COR-L47 (cell line): ENCODE measurements at regions not wholly inside any gene's neighbourhood (a gene's known extent, or its start where the extent isn't known, plus 50 kb on each side); places are given as distances from the start of the nearest gene placed in this dataset.

Experiments
- DNase-seq: peaks from one replicate; lab custom pipeline; 2025; lab: John Stamatoyannopoulos, UW

- no peak for DNase-seq
Measured at GRCh38 chr2:38450509-38450908, 73.4 kb upstream of the ATL2 start.

GRCh38 chr2:38448692-38449410 is 71.8 kb upstream of the ATL2 start:
- DNase-seq: no peak

- DNase-seq: no peak
Measured at GRCh38 chr2:38446906-38447561, 70.0 kb upstream of the ATL2 start.

DNA sequence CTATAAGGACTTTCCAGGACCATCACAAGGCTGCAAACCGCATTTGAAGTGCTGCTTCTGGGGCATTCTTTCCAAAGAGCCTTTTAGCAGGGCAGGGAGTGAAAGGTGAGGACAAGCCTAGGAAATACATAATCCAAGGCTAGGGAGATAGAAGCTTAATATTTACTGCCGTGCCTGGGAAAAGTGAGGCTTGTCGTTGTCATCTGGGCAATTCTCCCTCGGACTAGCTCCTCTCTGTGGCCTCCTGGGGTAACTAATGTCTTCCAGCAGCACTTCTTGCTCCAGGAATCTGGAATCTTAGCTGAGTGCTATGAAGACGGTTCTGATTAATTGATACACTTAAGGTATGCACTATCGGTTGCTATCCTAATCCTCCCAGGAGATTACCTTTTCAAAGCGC is 69.3 kb upstream of the ATL2 start:
- no peak for DNase-seq

DNA sequence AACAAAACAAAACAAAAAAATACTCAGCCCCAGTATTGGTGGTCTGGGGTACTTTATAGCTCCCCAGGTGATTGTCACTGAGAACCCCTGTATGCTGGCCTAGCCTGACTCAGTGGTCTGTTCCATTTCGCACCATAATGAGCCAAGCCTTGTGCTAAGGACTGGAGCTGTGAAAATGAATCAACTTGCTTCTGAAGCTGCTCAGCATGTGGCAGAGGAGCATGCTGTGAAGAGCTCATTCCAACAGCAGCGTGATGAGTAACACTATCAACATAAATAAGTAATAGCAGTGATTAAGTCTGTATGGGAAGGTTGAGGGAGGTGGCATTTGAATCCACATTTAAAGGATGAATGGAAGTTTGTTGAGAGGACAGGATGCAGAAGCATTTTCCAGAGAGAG is 67.2 kb upstream of the ATL2 start:
- peak; percentile 68 for DNase-seq

DNA sequence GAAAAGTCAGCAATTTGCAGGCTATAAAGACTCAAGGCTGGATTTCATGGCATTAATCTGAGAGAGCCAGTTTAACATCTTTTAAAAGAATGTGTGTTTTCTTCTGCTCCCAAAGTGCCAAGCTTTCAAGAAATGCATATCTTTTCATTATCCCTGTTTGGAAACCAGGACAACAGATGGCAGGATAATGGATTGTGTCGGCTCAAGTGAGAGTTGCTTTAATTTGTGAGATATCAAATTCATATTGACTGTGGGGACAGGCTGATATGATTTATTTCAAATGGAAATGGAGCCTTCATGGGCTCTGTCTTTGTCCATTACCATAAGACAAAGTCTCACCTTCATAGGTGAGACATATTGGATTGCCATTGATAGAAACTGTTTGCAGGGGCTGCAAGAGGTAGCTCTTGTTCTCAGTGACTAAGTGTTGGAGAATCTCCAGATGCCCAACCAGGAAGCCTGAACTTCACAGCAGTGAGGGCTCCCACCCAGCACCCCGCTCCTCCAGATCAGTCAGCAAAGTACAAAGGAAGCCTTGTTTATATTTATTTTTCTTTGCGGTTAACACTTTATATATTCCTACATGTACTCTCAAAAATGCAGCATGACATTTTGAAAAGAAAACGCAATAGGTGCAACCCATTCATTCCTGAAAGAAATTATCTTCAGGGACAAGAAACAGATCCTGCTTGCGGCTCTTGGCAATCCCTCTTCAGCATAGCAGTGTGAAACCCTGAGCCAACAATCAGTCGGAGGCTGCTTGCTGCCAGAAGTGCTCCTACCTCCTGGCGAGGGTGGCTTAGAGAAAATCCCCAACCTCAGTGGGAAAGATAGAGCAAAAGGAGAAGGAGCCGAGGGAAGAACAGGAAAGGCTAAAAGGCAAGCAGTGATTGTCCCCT is 65.8 kb upstream of the ATL2 start:
- no peak for DNase-seq

DNA sequence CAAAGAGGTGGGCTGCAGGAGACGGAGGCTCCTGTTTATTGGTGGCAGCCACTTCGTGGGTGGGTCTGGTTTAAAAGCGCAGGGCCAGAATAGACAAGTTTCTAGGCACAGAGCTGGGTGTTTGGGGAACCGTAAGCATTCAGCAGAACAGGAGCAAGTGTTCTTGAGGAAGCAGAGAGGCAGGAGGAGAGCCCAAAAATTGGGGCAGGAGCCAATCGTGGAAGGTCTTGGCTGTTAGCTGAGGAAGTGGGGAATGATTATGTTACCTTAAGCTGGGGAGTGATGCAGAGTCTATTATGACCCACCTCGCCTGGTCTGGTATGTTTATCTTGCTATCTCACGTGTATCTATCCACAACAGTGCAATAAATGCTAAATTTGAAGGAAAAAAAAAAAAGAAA is 64.3 kb upstream of the ATL2 start:
- no peak for DNase-seq

- DNase-seq: no peak
Measured at GRCh38 chr2:38440655-38441054, 63.6 kb upstream of the ATL2 start.

GRCh38 chr2:38439863-38440262 is 62.8 kb upstream of the ATL2 start:
- no peak for DNase-seq

- DNase-seq: no peak
Measured at GRCh38 chr2:38438883-38439612, 62.0 kb upstream of the ATL2 start.

- no peak for DNase-seq
Measured at GRCh38 chr2:38438133-38438882, 61.2 kb upstream of the ATL2 start.

GRCh38 chr2:38436227-38436664 is 59.2 kb upstream of the ATL2 start:
- DNase-seq: no peak

DNA sequence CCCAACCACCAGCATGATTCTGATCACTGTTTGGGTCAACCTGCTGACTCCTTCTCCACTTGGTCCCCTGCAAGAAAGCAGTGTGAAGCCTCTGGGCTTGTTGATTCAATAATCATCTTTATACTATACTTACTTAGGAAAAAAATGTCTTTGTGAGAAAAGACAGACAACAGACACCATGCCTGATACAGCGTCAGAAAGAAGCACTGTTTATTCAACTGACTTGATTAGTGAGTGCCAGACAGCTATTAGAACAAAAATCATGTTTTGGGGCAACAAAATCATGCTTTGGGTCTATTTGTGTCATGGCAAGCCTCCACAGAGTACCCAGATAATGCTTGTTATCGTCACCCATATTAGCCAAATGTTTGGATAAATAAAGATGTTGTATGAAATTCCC is 58.7 kb upstream of the ATL2 start:
- DNase-seq: no peak

GRCh38 chr2:38434595-38434994 is 57.5 kb upstream of the ATL2 start:
- DNase-seq: no peak

- DNase-seq: no peak
Measured at GRCh38 chr2:38433607-38433975, 56.5 kb upstream of the ATL2 start.

- no peak for DNase-seq
Measured at GRCh38 chr2:38432820-38433606, 55.9 kb upstream of the ATL2 start.

- DNase-seq: no peak
Measured at GRCh38 chr2:38430597-38431207, 53.6 kb upstream of the ATL2 start.

GRCh38 chr2:38430196-38430595 is 53.1 kb upstream of the ATL2 start:
- DNase-seq: no peak

DNA sequence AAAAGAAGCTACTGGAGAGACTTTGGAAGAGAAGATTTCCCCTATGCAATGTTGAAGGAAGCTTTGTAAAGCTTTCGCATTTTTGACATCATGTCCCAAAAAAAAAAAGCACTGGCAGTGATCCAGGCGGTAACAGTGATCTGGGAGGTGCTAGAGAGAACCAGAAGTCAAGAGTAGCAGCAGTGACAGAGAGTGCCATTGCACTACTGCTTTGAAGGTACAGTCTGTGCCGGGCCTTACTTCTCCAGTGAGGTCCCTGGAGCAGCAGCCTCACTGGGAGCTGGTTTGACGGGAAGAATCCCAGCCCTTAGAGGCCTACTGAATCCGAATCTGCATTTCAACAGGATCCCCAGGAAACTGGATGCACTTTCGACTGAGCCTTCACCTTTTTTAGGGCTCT is 50.9 kb upstream of the ATL2 start:
- DNase-seq: no peak

GRCh38 chr2:38427054-38427453 is 50.0 kb upstream of the ATL2 start:
- DNase-seq: no peak
